Activated CD4-positive, alpha-beta T cell treated with anti-CD3 and anti-CD28 coated beads, Interleukin-2, amount 10 ng/mL, durations not matched to agents 7 days and 5 days (primary cell): ENCODE measurements at regions not wholly inside any gene's neighbourhood (a gene's known extent, or its start where the extent isn't known, plus 50 kb on each side); places are given as distances from the start of the nearest gene placed in this dataset.
A peak's percentile ranks its signal among the peaks of the same experiment; 100 is the strongest.
"Not testable (repeated sequence)": the region's sequence is repeated elsewhere in the genome, so short reads cannot be mapped to it uniquely, and the experiment has no call there.

Experiments used
- CTCF ChIA-PET: fragments of 350-600 bp; sonication (Branson Sonifier 250); formaldehyde crosslinking; loops from one replicate; lab custom pipeline; 2021; ENCODE audit warnings: antibody characterized with exemption; lab: Charles Lee
- POLR2A ChIA-PET: fragments of 350-600 bp; sonication (Branson Sonifier 250); formaldehyde crosslinking; loops from one replicate; lab custom pipeline; 2021; ENCODE audit warnings: antibody characterized with exemption; lab: Charles Lee
- DNase-seq: peaks from one replicate; pipeline ENCODE4 v3.0.0-alpha.2; 2020
- H3K27ac Mint-ChIP-seq: one replicate; pipeline ENCODE4 v1.8.0; 2021; ENCODE audit warnings: mild to moderate bottlenecking, moderate library complexity, mixed read lengths
- H3K27me3 Mint-ChIP-seq: one replicate; pipeline ENCODE4 v1.8.0; 2021; ENCODE audit warnings: mixed read lengths
- H3K36me3 Mint-ChIP-seq: one replicate; pipeline ENCODE4 v1.8.0; 2021; ENCODE audit warnings: low read depth, mixed read lengths
- H3K4me1 Mint-ChIP-seq: one replicate; pipeline ENCODE4 v1.8.0; 2021; ENCODE audit warnings: mixed read lengths
- H3K4me3 Mint-ChIP-seq: one replicate; pipeline ENCODE4 v1.8.0; 2021; ENCODE audit warnings: mild to moderate bottlenecking, moderate library complexity, mixed read lengths
- H3K9me3 Mint-ChIP-seq: one replicate; pipeline ENCODE4 v1.8.0; 2021; ENCODE audit warnings: mixed read lengths

DNA sequence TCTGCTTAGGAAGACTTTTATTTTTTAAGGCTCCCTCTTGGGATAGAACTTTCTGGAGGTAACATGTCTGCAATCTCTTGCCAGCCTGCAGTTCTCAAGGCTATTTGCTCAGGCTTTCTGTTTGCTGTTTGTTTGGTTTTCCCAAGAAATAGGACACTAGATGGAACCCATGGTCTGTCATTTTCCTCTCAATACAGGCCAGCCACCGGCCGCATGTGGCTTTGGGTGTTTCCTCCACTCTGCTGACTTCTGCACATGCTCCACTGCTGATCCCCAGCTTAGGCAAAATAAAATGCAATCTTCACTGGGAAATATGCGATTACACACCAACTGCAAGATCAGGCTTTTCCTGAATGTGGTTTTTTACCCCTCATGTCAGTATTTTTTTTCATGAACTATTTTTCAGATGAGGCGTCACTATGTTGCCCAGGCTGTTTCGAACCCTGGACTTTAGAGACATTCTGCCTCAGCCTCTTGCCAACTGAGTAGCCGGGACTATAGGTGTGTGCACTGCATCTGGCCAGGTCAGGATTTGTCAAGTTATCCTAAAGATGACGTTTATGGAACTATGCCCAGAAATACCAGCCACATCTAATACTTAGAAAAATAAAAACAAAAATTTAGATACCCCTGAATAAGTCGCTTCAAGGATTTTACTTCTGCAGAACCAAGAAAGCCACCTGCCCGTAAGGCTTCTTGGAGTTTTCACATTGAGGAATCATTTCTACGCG is 94.3 kb upstream of the PABPC3 start:
- no peaks in the 10 kb centered on the region for H3K36me3 Mint-ChIP-seq
- H3K27me3 Mint-ChIP-seq, result peaks cover 30% of the 10 kb centered on the region

DNA sequence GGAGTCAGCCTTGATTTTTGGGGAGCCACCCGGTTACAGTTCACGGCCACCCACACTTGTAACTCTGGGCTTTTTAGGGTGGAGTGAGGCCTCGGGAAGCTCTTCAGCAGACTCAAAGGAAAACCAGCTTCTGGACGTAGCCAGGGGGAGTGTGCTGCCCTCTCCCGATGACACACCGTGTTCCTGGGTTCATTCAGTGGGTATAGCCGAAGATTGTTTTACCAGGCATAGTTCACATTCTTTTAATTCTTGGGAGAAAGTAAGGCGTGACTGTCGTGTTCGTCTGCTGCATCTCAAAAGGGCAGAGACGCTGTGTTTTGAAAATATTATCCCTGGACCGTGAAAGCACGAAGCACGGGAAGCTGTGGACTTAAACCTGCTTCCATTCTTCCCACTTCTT is 93.6 kb upstream of the PABPC3 start:
- DNase-seq, H3K27ac Mint-ChIP-seq, CTCF ChIA-PET, H3K9me3 Mint-ChIP-seq, POLR2A ChIA-PET, H3K36me3 Mint-ChIP-seq, H3K4me3 Mint-ChIP-seq, H3K4me1 Mint-ChIP-seq: not testable (repeated sequence)
- peaks cover 30% of the 10 kb centered on the region for H3K27me3 Mint-ChIP-seq

More for the DNA sequence above, 94.3 kb upstream of the PABPC3 start:
- ChIA-PET CTCF (interaction anchor here (1.5 kb wide), 1 partner anchor 11 kb away, joined by 5 read pairs; no protein-coding TSS in a partner anchor), POLR2A (no interaction called here)
- Mint-ChIP-seq H3K27ac (no peak overlapping the region), H3K9me3 (no peaks in the 10 kb centered on the region), H3K4me1 (peaks cover 2% of the 10 kb centered on the region), H3K4me3 (no peak overlapping the region)
- no peak for DNase-seq

GRCh38 chr13:25004489-25004888 is 91.4 kb upstream of the PABPC3 start:
- POLR2A ChIA-PET, H3K9me3 Mint-ChIP-seq, H3K4me1 Mint-ChIP-seq, DNase-seq, H3K4me3 Mint-ChIP-seq, H3K36me3 Mint-ChIP-seq, H3K27ac Mint-ChIP-seq: not testable (repeated sequence)
- H3K27me3 Mint-ChIP-seq, result peaks cover 46% of the 10 kb centered on the region
- CTCF ChIA-PET, result interaction anchor here (0.9 kb wide), 1 partner anchor 33 kb away, joined by 3 read pairs; no protein-coding TSS in a partner anchor

DNA sequence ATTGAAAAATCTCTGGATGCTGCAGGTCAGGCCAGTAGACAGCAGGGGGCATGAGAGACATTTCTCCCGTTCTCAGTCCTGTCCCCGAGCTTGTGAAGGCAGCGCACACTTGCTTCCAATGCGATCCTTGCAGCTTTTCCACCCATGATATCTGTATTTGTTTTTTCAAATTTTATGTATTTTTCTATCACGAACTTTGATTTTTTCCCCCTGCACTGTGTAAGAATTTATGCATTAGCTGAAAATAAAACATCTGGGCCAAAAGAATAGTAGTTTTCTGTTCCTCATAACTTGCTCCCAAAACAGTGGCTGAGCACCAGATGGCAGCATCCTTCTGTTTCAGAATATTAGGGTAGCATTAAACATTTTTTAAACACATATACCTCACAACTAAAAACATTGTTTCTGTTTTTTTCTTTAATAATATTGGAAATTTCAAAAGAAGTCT is 90.9 kb upstream of the PABPC3 start:
- H3K36me3 Mint-ChIP-seq, H3K9me3 Mint-ChIP-seq, H3K4me1 Mint-ChIP-seq, H3K4me3 Mint-ChIP-seq, POLR2A ChIA-PET, H3K27ac Mint-ChIP-seq: not testable (repeated sequence)
- peaks cover 45% of the 10 kb centered on the region for H3K27me3 Mint-ChIP-seq
- peak; percentile 14 for DNase-seq
- CTCF ChIA-PET, result interaction anchor here (0.9 to 1.6 kb wide), 2 partner anchors 9 to 32 kb away, joined by 3 read pairs; no protein-coding TSS in a partner anchor

GRCh38 chr13:25007389-25007788 is 88.5 kb upstream of the PABPC3 start:
- H3K4me1 Mint-ChIP-seq, CTCF ChIA-PET: not testable (repeated sequence)

DNA sequence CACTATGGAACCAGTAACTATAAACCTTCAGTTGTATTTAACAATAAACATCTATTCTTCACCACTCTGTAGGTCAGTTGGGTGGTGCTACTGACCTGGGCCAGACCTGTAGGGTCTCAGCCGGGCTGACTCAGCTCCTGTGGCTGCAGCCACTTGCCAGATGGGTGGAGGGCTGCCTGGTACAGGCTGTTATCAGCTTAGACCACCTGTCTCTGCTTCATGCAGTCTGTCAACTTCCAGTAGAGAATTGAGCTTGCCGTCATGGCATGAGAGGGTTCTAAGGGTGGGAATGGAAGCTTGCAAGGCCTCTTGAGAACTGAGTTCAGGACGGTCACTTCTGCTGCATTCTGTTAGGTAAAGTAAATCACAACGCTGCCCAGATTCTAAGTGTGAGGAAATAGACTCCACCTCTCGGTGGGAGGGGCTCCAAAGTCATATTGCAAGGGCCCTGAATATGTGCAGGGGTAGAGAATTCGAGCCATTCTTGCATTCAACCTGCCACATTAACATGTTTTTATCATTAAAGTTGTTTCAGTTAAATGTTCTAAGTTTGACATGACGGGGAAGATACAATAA is 81.5 kb upstream of the PABPC3 start:
- H3K27me3 Mint-ChIP-seq, result peaks cover 31% of the 10 kb centered on the region
- CTCF ChIA-PET, result interaction anchor here (0.6 to 0.7 kb wide), 2 partner anchors 37 to 662 kb away, joined by 3 to 4 read pairs; no protein-coding TSS in a partner anchor
- DNase-seq, POLR2A ChIA-PET, H3K4me1 Mint-ChIP-seq, H3K4me3 Mint-ChIP-seq, H3K36me3 Mint-ChIP-seq, H3K9me3 Mint-ChIP-seq, H3K27ac Mint-ChIP-seq: not testable (repeated sequence)

More at GRCh38 chr13:25007389-25007788, 88.5 kb upstream of the PABPC3 start:
- H3K4me3 Mint-ChIP-seq, H3K36me3 Mint-ChIP-seq, H3K9me3 Mint-ChIP-seq, DNase-seq, POLR2A ChIA-PET, H3K27ac Mint-ChIP-seq: not testable (repeated sequence)
- H3K27me3 Mint-ChIP-seq, result peaks cover 41% of the 10 kb centered on the region

GRCh38 chr13:25017176-25017575 is 78.8 kb upstream of the PABPC3 start:
- H3K36me3 Mint-ChIP-seq, H3K4me3 Mint-ChIP-seq, H3K27ac Mint-ChIP-seq, DNase-seq, H3K9me3 Mint-ChIP-seq, H3K4me1 Mint-ChIP-seq, POLR2A ChIA-PET: not testable (repeated sequence)
- CTCF ChIA-PET, result interaction anchor here (0.6 kb wide), 1 partner anchor 366 kb away, joined by 3 read pairs; no protein-coding TSS in a partner anchor
- H3K27me3 Mint-ChIP-seq, result peaks cover 46% of the 10 kb centered on the region

- Mint-ChIP-seq H3K4me3 (peak overlapping the region; percentile 69), H3K27me3 (peaks cover 43% of the 10 kb centered on the region), H3K27ac (peak overlapping the region; percentile 87)
- not testable (repeated sequence) for H3K4me1 Mint-ChIP-seq, H3K36me3 Mint-ChIP-seq, H3K9me3 Mint-ChIP-seq
- CTCF ChIA-PET, result interaction anchor here (0.5 kb wide), 1 partner anchor 117 kb away, joined by 3 read pairs; no protein-coding TSS in a partner anchor
- POLR2A ChIA-PET, result interaction anchor here (0.8 kb wide), 1 partner anchor 93 kb away, joined by 3 read pairs; no protein-coding TSS in a partner anchor
- DNase-seq, result peak; percentile 60
Measured at GRCh38 chr13:25017808-25018728, 77.9 kb upstream of the PABPC3 start.

GRCh38 chr13:25018729-25019115 is 77.2 kb upstream of the PABPC3 start:
- ChIA-PET POLR2A (interaction anchor here (0.8 kb wide), 1 partner anchor 92 kb away, joined by 3 read pairs; no protein-coding TSS in a partner anchor), CTCF (interaction anchor here (0.5 to 0.9 kb wide), 2 partner anchors 118 to 282 kb away, joined by 3 to 4 read pairs; no protein-coding TSS in a partner anchor)
- Mint-ChIP-seq H3K9me3 (no peaks in the 10 kb centered on the region), H3K4me1 (peaks cover 8% of the 10 kb centered on the region), H3K4me3 (no peak overlapping the region), H3K36me3 (no peaks in the 10 kb centered on the region), H3K27me3 (peaks cover 42% of the 10 kb centered on the region), H3K27ac (no peak overlapping the region)
- DNase-seq, result no peak

DNA sequence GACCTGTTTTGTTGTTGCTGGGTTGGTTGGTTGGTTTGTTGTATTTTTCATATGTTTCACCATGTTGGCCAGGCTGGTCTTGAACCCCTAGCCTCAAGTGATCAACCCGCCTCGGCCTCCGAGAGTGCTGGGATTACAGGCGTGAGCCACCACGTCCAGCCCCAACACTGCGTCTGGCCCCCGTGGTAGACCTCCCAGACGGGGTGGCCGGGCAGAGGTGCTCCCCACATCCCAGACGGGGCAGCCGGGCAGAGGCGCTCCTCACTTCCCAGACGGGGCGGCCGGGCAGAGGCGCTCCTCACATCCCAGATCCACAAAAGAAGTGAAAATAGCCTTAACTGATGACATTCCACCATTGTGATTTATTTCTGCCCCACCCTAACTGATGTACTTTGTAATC is 76.2 kb upstream of the PABPC3 start:
- peaks cover 51% of the 10 kb centered on the region for H3K27me3 Mint-ChIP-seq
- H3K4me1 Mint-ChIP-seq, H3K9me3 Mint-ChIP-seq, DNase-seq, CTCF ChIA-PET, H3K4me3 Mint-ChIP-seq, H3K27ac Mint-ChIP-seq, POLR2A ChIA-PET, H3K36me3 Mint-ChIP-seq: not testable (repeated sequence)

DNA sequence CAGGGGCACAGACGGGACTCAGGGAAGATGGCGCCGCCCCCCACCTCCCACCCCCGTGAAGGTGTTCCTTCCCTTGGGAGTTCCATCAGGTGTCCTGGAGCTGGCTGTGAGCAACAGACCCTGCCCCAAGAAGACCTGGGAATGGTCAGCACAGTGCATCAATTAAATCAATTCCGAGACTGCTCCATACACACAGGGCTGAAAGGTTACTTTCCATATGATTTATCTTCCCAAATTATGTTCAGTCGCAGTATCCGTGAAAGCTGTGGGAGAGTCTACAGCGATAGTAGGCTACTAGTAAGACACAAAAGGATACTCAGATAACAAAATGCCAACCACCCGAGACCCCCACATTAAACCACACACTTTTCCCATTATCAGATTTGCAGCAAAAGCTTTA is 71.8 kb upstream of the PABPC3 start:
- no peaks in the 10 kb centered on the region for H3K9me3 Mint-ChIP-seq
- DNase-seq, result no peak
- ChIA-PET CTCF (no interaction called here), POLR2A (no interaction called here)
- no peaks in the 10 kb centered on the region for H3K36me3 Mint-ChIP-seq
- no peak overlapping the region for H3K27ac Mint-ChIP-seq
- H3K27me3 Mint-ChIP-seq, result peaks cover 56% of the 10 kb centered on the region
- no peak overlapping the region for H3K4me3 Mint-ChIP-seq
- no peaks in the 10 kb centered on the region for H3K4me1 Mint-ChIP-seq

- POLR2A ChIA-PET, result no interaction called here
- Mint-ChIP-seq H3K27me3 (peaks cover 40% of the 10 kb centered on the region), H3K4me3 (no peak overlapping the region), H3K36me3 (no peaks in the 10 kb centered on the region), H3K27ac (no peak overlapping the region), H3K4me1 (no peaks in the 10 kb centered on the region), H3K9me3 (no peaks in the 10 kb centered on the region)
- CTCF ChIA-PET, result no interaction called here
- no peak for DNase-seq
Measured at GRCh38 chr13:25032160-25032559, 63.8 kb upstream of the PABPC3 start.
